MCF 10A (cell line): ENCODE measurements at regions not wholly inside any gene's neighbourhood (a gene's known extent, or its start where the extent isn't known, plus 50 kb on each side); places are given as distances from the start of the nearest gene placed in this dataset.

ENCODE experiments used
- BruUV-seq: library from RNA; stranded (reverse); fragments of 400-500 nt; replicated peaks from 2 replicates; lab custom pipeline; 2021; lab: Mats Ljungman, UMichigan
- CTCF ChIA-PET: fragments of 300-600 bp; sonication (Branson Sonifier 250); formaldehyde crosslinking; extraction: SDS; loops from one replicate; lab custom pipeline; 2021; ENCODE audit warnings: antibody characterized with exemption, inconsistent platforms; lab: Yijun Ruan, JAX
- POLR2A ChIA-PET: fragments of 300-600, 350-650 bp; sonication (Branson Sonifier 250); formaldehyde crosslinking; extraction: SDS; loops from one replicate; lab custom pipeline; 2020; ENCODE audit warnings: antibody characterized with exemption, inconsistent platforms; lab: Yijun Ruan, JAX
- DNase-seq: peaks from one replicate; pipeline ENCODE4 v3.0.0-alpha.2; 2018; ENCODE audit not compliant: unreplicated experiment
- H3K27ac Mint-ChIP-seq: one replicate; pipeline ENCODE4 v1.8.0; 2022; ENCODE audit warnings: mild to moderate bottlenecking, low read depth, mixed read lengths; ENCODE audit not compliant: unreplicated experiment
- H3K27me3 Mint-ChIP-seq: one replicate; pipeline ENCODE4 v1.8.0; 2022; ENCODE audit warnings: mixed read lengths; ENCODE audit not compliant: insufficient read depth, unreplicated experiment
- H3K36me3 Mint-ChIP-seq: one replicate; pipeline ENCODE4 v1.8.0; 2022; ENCODE audit warnings: mild to moderate bottlenecking, moderate library complexity, mixed read lengths; ENCODE audit not compliant: insufficient read depth, unreplicated experiment
- H3K4me1 Mint-ChIP-seq: one replicate; pipeline ENCODE4 v1.8.0; 2022; ENCODE audit warnings: mixed read lengths; ENCODE audit not compliant: insufficient read depth, unreplicated experiment
- H3K4me3 Mint-ChIP-seq: one replicate; pipeline ENCODE4 v1.8.0; 2022; ENCODE audit warnings: mild to moderate bottlenecking, moderate library complexity, mixed read lengths; ENCODE audit not compliant: unreplicated experiment
- H3K9me3 Mint-ChIP-seq: one replicate; pipeline ENCODE4 v1.8.0; 2022; ENCODE audit warnings: mixed read lengths; ENCODE audit not compliant: unreplicated experiment
- intact Hi-C: fragments of 100-400 bp; cut with micrococcal nuclease; formaldehyde crosslinking; loops from 2 replicates; pipeline ENCODE4 v1.14.1; 2022
- TF ChIP-seq, protein P1 (sequence below): fragments of 200-600 bp; IDR thresholded peaks from one replicate; pipeline ENCODE4 v1.8.0; 2022; ENCODE audit warnings: antibody characterized with exemption, mild to moderate bottlenecking; ENCODE audit not compliant: unreplicated experiment

DNA sequence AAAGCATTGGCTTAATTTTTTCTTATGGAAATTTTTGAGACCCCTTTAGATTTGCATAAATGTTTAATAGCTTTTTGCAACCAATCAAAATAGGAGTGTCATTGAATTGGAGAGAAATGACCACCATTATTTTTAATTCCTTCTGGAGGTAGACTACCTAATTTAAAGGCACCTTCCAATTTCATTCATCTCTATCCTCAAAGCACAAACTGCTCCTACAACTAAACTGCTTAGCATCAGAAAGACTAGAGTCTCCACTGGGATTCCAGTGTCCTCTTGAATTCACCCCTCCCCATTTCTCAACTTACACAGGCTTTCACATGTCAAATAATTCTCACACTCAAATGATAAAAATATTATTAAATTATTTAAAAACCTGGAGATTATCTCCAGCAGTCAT is 168.4 kb downstream of the RPS29 start:
- H3K27ac Mint-ChIP-seq = no peak overlapping the region
- H3K4me3 Mint-ChIP-seq = no peak overlapping the region
- no peaks in the 10 kb centered on the region for H3K4me1 Mint-ChIP-seq
- H3K9me3 Mint-ChIP-seq = no peaks in the 10 kb centered on the region
- no peak for DNase-seq
- TF ChIP-seq, protein P1, sequence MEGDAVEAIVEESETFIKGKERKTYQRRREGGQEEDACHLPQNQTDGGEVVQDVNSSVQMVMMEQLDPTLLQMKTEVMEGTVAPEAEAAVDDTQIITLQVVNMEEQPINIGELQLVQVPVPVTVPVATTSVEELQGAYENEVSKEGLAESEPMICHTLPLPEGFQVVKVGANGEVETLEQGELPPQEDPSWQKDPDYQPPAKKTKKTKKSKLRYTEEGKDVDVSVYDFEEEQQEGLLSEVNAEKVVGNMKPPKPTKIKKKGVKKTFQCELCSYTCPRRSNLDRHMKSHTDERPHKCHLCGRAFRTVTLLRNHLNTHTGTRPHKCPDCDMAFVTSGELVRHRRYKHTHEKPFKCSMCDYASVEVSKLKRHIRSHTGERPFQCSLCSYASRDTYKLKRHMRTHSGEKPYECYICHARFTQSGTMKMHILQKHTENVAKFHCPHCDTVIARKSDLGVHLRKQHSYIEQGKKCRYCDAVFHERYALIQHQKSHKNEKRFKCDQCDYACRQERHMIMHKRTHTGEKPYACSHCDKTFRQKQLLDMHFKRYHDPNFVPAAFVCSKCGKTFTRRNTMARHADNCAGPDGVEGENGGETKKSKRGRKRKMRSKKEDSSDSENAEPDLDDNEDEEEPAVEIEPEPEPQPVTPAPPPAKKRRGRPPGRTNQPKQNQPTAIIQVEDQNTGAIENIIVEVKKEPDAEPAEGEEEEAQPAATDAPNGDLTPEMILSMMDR = no peak
- BruUV-seq = no TSS peak
- intact Hi-C loops = no loop called here
- H3K27me3 Mint-ChIP-seq = peaks cover 23% of the 10 kb centered on the region
- no peaks in the 10 kb centered on the region for H3K36me3 Mint-ChIP-seq
- ChIA-PET POLR2A (interaction anchor here (0.6 kb wide), 1 partner anchor 41 kb away, joined by 3 read pairs; no protein-coding TSS in a partner anchor), CTCF (interaction anchor here (0.6 kb wide), 1 partner anchor 45 kb away, joined by 3 read pairs; no protein-coding TSS in a partner anchor)

DNA sequence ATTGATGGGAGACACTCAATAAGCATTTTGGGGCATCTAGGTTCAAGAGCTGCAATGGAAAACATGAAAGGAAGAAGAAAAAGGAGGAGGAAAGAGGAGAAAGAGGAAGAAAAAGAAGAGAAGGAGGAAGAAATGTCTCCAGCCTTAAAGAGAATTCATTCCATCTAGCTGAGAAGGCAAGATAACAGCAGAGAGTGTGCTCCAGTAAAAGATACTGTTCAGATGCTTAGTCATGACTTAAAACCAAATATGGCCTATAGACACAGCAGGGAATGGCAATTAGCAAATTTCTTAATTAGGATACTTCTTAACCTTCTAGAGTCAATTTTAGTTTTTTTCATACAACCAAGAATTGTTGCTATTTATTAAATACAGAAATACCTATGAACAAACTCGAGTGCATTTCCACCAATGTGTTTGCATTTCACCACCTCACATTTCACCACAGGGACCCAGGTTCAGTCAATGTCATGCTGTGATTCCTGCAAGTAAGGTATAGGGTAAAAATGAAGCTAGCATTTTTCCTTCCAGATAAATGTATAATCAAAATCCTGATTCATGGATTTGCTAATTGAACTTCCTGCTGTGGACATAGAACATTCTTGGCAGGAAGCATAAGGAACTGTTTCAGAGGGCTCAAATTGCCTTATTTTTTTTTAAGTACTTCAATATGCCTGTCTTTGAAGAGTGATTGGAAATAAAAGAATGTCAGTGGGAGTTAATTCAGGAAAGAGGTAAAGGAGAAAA is 177.8 kb downstream of the RPS29 start:
- BruUV-seq = no TSS peak
- DNase-seq = no peak
- Mint-ChIP-seq H3K27me3 (peaks cover 23% of the 10 kb centered on the region), H3K9me3 (no peaks in the 10 kb centered on the region), H3K4me1 (peaks cover 8% of the 10 kb centered on the region), H3K4me3 (no peak overlapping the region), H3K36me3 (no peaks in the 10 kb centered on the region), H3K27ac (no peak overlapping the region)
- TF ChIP-seq, protein P1 = no peak
- CTCF ChIA-PET = interaction anchor here (0.7 to 1.3 kb wide), 2 partner anchors 13 to 219 kb away, joined by 3 read pairs; no protein-coding TSS in a partner anchor
- POLR2A ChIA-PET = no interaction called here
- intact Hi-C loops = no loop called here

DNA sequence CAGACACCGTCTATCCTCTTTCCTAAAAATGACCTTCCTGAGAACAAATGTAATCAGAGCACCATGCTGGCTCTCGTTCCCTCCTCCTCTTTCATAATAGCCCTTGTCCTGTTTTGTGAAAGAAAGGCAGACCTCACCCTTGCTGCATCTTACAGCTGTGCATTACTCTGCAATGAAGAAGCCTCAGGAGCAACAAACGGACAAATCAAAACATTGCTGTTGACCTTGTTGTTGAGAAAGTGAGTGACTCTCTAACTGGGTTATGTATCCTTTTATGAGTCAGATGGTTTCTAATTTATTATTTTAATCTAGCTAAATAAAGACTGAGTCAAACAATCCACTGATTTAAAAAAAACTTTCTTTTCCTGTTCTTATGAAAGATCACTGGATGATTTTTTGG is 180.9 kb downstream of the RPS29 start:
- Mint-ChIP-seq H3K27ac (peak overlapping the region; percentile 13), H3K27me3 (peaks cover 21% of the 10 kb centered on the region), H3K4me1 (peaks cover 12% of the 10 kb centered on the region), H3K4me3 (no peak overlapping the region), H3K36me3 (no peaks in the 10 kb centered on the region), H3K9me3 (no peaks in the 10 kb centered on the region)
- intact Hi-C loops = no loop called here
- TF ChIP-seq, protein P1 = no peak
- ChIA-PET POLR2A (no interaction called here), CTCF (interaction anchor here (1.7 kb wide), 1 partner anchor 56 kb away, joined by 4 read pairs; no protein-coding TSS in a partner anchor)
- DNase-seq = peak; percentile 88
- no TSS peak for BruUV-seq

DNA sequence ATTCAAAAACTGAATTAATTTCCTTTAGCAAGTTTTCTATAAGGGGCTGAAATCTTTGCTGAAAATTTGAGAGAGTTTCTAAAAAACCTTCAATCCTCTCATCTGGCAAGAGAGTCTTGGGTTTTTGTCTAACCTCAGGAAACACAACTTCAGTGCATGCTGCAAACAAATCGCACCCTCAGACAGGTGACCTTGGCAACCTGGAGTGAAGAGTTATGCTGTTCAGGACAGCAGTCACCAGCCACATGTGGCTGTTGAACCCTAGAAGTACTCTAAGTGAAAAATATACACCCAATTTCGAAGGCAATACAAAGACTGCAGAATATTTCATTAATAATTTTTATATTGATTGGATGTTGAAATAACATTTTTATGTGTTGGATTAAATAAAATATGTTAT is 184.8 kb downstream of the RPS29 start:
- POLR2A ChIA-PET = no interaction called here
- Mint-ChIP-seq H3K4me3 (no peak overlapping the region), H3K9me3 (no peaks in the 10 kb centered on the region), H3K27me3 (no peaks in the 10 kb centered on the region), H3K4me1 (peaks cover 12% of the 10 kb centered on the region), H3K27ac (no peak overlapping the region), H3K36me3 (no peaks in the 10 kb centered on the region)
- no TSS peak for BruUV-seq
- intact Hi-C loops = no loop called here
- CTCF ChIA-PET = no interaction called here
- DNase-seq = no peak
- TF ChIP-seq, protein P1 = no peak
